GM12875 (cell line): ENCODE measurements at regions not wholly inside any gene's neighbourhood (a gene's known extent, or its start where the extent isn't known, plus 50 kb on each side); places are given as distances from the start of the nearest gene placed in this dataset.

Source experiments
- H3K4me3 ChIP-seq: one replicate; pipeline ENCODE4 v1.5.1; 2011; ENCODE audit warnings: low read depth, low read length, control low read depth
- TF ChIP-seq, protein P1 (sequence below): IDR thresholded peaks from 2 replicates; pipeline ENCODE4 v1.5.1; 2011; ENCODE audit warnings: low read depth, mild to moderate bottlenecking, control low read depth, inconsistent platforms, low read length, moderate library complexity, borderline replicate concordance; ENCODE audit not compliant: insufficient read depth

DNA sequence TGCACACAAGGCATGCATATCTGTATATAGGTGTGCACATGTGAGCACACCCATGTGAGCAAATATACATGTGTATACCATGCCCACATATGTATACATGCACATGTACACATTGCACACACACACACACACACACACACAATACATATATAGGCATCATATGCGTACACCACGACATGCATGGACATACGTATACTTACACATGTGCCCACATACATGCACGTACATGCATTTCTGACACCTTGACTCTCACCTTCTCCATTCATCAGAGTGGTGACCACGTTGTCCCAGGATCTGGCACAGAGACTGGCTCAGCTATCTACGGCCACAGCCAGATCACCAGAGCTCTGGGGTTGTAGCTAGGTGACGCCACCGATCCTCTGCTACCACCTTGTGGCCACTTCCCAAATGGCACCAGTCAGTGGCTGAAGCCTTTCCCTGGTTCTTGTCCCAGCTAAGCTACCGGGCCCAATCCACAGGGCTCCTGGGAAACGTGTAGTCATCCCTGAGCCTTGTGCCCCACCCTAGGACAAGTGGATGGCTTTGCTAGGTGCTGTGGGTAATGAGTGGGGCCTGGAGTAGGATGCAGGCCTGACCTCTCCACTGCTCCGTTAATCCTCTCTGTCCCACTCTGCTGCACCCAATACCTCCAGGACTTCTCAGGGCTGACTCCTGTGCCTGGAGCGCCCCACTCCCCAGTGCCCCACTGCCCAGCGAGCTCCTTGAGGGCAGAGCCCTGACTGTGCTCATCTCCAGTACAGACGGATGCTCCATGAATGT is 194.4 kb downstream of the RGS3 start:
- no peak overlapping the region for H3K4me3 ChIP-seq
- TF ChIP-seq, protein P1, sequence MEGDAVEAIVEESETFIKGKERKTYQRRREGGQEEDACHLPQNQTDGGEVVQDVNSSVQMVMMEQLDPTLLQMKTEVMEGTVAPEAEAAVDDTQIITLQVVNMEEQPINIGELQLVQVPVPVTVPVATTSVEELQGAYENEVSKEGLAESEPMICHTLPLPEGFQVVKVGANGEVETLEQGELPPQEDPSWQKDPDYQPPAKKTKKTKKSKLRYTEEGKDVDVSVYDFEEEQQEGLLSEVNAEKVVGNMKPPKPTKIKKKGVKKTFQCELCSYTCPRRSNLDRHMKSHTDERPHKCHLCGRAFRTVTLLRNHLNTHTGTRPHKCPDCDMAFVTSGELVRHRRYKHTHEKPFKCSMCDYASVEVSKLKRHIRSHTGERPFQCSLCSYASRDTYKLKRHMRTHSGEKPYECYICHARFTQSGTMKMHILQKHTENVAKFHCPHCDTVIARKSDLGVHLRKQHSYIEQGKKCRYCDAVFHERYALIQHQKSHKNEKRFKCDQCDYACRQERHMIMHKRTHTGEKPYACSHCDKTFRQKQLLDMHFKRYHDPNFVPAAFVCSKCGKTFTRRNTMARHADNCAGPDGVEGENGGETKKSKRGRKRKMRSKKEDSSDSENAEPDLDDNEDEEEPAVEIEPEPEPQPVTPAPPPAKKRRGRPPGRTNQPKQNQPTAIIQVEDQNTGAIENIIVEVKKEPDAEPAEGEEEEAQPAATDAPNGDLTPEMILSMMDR: peak; percentile 97

DNA sequence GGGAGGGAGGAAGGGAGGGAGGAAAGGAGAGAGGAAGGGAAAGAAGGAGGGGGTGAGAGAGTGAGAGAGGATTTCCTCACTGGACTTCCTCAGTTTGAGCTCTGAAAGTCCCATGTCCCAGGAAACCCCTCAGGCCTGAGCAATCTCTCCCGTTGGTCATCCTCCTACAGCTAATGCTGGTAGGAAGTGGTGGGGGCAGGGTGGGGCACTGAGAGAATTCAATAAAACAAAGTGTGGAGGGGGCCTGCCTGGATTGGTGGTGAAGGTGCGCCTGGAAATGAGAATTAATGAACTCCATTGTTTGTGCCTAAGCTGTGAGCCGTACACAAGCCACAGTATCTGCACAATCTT is 195.0 kb downstream of the RGS3 start:
- TF ChIP-seq, protein P1: no peak
- H3K4me3 ChIP-seq: no peak overlapping the region

DNA sequence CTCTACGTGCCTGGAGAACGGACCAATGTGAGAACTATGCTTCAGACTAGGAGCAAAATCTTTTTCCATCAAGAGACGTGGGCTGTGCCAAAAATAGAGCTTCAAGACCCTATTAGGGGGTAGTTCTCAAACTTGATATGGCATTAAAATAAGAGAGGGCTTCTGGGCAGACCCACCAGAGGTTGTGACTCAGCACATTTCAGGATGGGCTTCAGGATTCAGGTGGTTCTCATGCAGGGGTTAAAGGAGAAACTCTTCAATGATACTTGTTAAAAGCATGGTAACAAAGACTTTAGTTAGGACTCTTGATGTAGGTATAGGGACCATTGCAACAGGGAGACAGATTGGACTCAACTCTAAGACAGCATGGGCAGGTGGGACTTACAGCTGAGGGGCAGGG is 195.5 kb downstream of the RGS3 start:
- TF ChIP-seq, protein P1: no peak
- H3K4me3 ChIP-seq: no peak overlapping the region

DNA sequence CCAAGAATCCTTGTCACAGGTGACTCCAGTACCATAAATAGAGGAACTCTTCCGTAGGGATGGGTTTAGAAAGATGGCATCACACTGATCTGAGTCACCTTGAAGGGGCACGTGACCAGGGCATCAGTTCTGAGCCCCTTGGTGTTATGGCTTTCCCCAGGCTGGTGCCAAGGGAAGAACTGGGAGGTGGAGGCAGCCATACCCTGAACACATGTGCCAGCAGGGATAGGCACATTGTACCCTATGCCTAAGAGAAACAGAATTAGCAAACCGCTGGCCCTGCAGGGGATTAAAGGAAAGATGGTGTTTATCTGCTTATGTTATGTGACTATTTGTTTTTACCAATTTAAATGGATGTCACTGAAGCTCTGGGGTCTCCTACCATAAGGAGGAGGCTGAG is 196.2 kb downstream of the RGS3 start:
- H3K4me3 ChIP-seq: no peak overlapping the region
- TF ChIP-seq, protein P1: no peak

DNA sequence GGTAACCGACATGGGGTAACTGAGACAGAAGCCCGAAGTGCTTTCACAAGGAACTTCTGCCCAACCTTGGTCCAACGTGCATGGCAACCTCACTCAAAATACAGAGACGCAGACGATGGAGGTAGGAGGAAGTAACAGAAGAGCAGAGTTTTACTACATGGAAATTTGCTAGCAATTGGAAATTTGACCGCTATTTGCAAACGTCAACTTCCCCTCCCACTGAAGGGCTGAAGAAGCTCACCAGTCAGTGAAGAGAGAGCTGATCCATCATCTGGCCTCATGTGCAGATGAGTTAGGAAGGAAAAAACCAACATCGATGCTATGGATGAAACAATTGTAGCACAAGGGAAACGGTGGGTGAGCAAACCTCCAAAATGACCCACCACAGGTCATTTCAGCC is 196.7 kb downstream of the RGS3 start:
- no peak overlapping the region for H3K4me3 ChIP-seq
- TF ChIP-seq, protein P1: no peak

DNA sequence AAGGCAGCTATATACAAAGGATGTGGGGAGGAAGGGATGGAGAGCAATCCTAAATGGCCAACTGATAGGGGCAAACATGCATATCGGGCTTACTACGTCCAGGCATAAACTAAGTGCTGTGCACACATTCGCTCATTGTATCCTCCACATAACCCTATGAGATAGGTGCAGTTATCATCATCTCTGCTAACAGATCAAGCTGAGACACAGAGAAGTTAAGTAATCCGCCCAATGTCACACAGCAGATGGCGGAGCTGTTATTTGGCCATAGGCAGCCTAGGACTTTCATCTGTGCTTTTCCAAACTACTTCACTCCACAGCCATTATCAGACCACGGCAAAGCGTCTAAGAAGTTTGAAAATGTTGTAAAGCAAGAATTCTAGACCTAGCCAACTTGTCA is 197.5 kb downstream of the RGS3 start:
- no peak overlapping the region for H3K4me3 ChIP-seq
- TF ChIP-seq, protein P1: no peak

DNA sequence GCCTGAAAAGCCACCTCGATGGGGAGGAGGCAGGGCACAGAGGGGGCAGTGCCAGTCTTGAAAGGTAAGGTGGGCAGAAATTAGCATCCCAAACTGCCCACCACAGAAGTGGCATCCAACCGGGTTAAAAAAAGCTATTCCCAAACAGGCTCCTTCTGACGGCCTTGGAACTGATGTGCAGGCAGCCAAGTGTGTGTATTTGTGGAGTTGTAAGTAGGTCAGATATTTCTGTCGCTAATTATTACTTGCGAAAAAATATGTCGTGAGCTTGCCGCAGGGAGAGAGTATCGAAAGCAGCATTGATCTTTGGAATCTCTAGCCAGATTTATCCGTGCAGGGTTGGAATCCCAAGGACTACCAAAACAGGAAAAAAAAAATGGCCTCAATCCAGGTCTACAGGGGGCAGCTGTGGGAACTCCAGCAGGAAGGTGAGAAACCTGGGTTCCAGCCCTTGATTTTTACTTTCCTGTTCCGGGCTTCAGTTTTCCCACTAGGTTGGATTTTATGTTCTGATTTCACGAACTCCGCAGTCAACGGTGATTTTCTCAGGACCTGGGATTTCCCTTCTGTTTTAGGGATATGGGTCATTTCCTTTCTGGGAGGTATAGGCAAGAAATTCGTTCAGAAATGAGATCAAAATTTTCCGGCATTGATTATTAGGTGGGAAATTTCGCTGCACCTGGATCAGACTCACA is 200.8 kb downstream of the RGS3 start:
- TF ChIP-seq, protein P1: no peak
- no peak overlapping the region for H3K4me3 ChIP-seq
